ENCODE measurements at regions not wholly inside any gene's neighbourhood (a gene's known extent, or its start where the extent isn't known, plus 50 kb on each side); places are given as distances from the start of the nearest gene placed in this dataset.

- no peaks in the 10 kb centered on the region for H3K9me3 ChIP-seq (ENCODE audit: control insufficient read depth, insufficient read depth, low read length)
- H3K4me1 ChIP-seq (ENCODE audit: insufficient read depth, low read length) = no peaks in the 10 kb centered on the region
- H3K9ac ChIP-seq (ENCODE audit: low read depth, low read length) = no peak overlapping the region
- no peaks in the 10 kb centered on the region for H3K36me3 ChIP-seq (ENCODE audit: insufficient read depth, low read length)
Measured at GRCh38 chr12:127729381-127729780, 537.6 kb upstream of the TMEM132C start.

GRCh38 chr12:127731657-127732056, 535.3 kb upstream of the TMEM132C start:
- H3K36me3 ChIP-seq (ENCODE audit: insufficient read depth, low read length) = no peaks in the 10 kb centered on the region
- H3K9me3 ChIP-seq (ENCODE audit: control insufficient read depth, insufficient read depth, low read length) = no peaks in the 10 kb centered on the region
- H3K4me1 ChIP-seq (ENCODE audit: insufficient read depth, low read length) = no peaks in the 10 kb centered on the region

GRCh38 chr12:127742231-127742630, 524.7 kb upstream of the TMEM132C start:
- H3K9me3 ChIP-seq (ENCODE audit: control insufficient read depth, insufficient read depth, low read length) = no peaks in the 10 kb centered on the region
- no peaks in the 10 kb centered on the region for H3K36me3 ChIP-seq (ENCODE audit: insufficient read depth, low read length)
- H3K4me1 ChIP-seq (ENCODE audit: insufficient read depth, low read length) = peaks cover 10% of the 10 kb centered on the region
- H3K9ac ChIP-seq (ENCODE audit: low read depth, low read length) = no peak overlapping the region

More at GRCh38 chr12:127731657-127732056, 535.3 kb upstream of the TMEM132C start:
- H3K9ac ChIP-seq (ENCODE audit: low read depth, low read length) = no peak overlapping the region

- no peak overlapping the region for H3K9ac ChIP-seq (ENCODE audit: low read depth, low read length)
- H3K9me3 ChIP-seq (ENCODE audit: control insufficient read depth, insufficient read depth, low read length) = no peaks in the 10 kb centered on the region
- H3K4me1 ChIP-seq (ENCODE audit: insufficient read depth, low read length) = no peaks in the 10 kb centered on the region
- no peaks in the 10 kb centered on the region for H3K36me3 ChIP-seq (ENCODE audit: insufficient read depth, low read length)
Measured at GRCh38 chr12:127745469-127746212, 521.3 kb upstream of the TMEM132C start.

- H3K4me1 ChIP-seq (ENCODE audit: insufficient read depth, low read length) = no peaks in the 10 kb centered on the region
- H3K36me3 ChIP-seq (ENCODE audit: insufficient read depth, low read length) = no peaks in the 10 kb centered on the region
- no peak overlapping the region for H3K9ac ChIP-seq (ENCODE audit: low read depth, low read length)
- no peaks in the 10 kb centered on the region for H3K9me3 ChIP-seq (ENCODE audit: control insufficient read depth, insufficient read depth, low read length)
Measured at GRCh38 chr12:127749416-127749815, 517.6 kb upstream of the TMEM132C start.

GRCh38 chr12:127750076-127750840, 516.7 kb upstream of the TMEM132C start:
- no peaks in the 10 kb centered on the region for H3K36me3 ChIP-seq (ENCODE audit: insufficient read depth, low read length)
- H3K9ac ChIP-seq (ENCODE audit: low read depth, low read length) = no peak overlapping the region
- no peaks in the 10 kb centered on the region for H3K9me3 ChIP-seq (ENCODE audit: control insufficient read depth, insufficient read depth, low read length)
- no peaks in the 10 kb centered on the region for H3K4me1 ChIP-seq (ENCODE audit: insufficient read depth, low read length)

- H3K9ac ChIP-seq (ENCODE audit: low read depth, low read length) = no peak overlapping the region
- no peaks in the 10 kb centered on the region for H3K4me1 ChIP-seq (ENCODE audit: insufficient read depth, low read length)
- H3K36me3 ChIP-seq (ENCODE audit: insufficient read depth, low read length) = no peaks in the 10 kb centered on the region
- H3K9me3 ChIP-seq (ENCODE audit: control insufficient read depth, insufficient read depth, low read length) = peaks cover 5% of the 10 kb centered on the region; the same call in 1 of the 2 replicates
Measured at GRCh38 chr12:127752802-127753201, 514.2 kb upstream of the TMEM132C start.

GRCh38 chr12:127760357-127760756, 506.6 kb upstream of the TMEM132C start:
- Histone ChIP-seq H3K36me3 (ENCODE audit: insufficient read depth, low read length) (no peaks in the 10 kb centered on the region), H3K9me3 (ENCODE audit: control insufficient read depth, insufficient read depth, low read length) (peaks cover 5% of the 10 kb centered on the region; the same call in 1 of the 2 replicates), H3K9ac (ENCODE audit: low read depth, low read length) (no peak overlapping the region), H3K4me1 (ENCODE audit: insufficient read depth, low read length) (no peaks in the 10 kb centered on the region)

GRCh38 chr12:127760996-127761395, 506.0 kb upstream of the TMEM132C start:
- no peak overlapping the region for H3K9ac ChIP-seq (ENCODE audit: low read depth, low read length)
- no peaks in the 10 kb centered on the region for H3K4me1 ChIP-seq (ENCODE audit: insufficient read depth, low read length)
- H3K36me3 ChIP-seq (ENCODE audit: insufficient read depth, low read length) = no peaks in the 10 kb centered on the region
- H3K9me3 ChIP-seq (ENCODE audit: control insufficient read depth, insufficient read depth, low read length) = peaks cover 5% of the 10 kb centered on the region; the same call in 1 of the 2 replicates

- no peak overlapping the region for H3K9ac ChIP-seq (ENCODE audit: low read depth, low read length)
- no peaks in the 10 kb centered on the region for H3K4me1 ChIP-seq (ENCODE audit: insufficient read depth, low read length)
- H3K9me3 ChIP-seq (ENCODE audit: control insufficient read depth, insufficient read depth, low read length) = no peaks in the 10 kb centered on the region
- H3K36me3 ChIP-seq (ENCODE audit: insufficient read depth, low read length) = no peaks in the 10 kb centered on the region
Measured at GRCh38 chr12:127761880-127762279, 505.1 kb upstream of the TMEM132C start.

GRCh38 chr12:127767656-127768055, 499.3 kb upstream of the TMEM132C start:
- H3K4me1 ChIP-seq (ENCODE audit: insufficient read depth, low read length) = no peaks in the 10 kb centered on the region
- no peak overlapping the region for H3K9ac ChIP-seq (ENCODE audit: low read depth, low read length)
- H3K9me3 ChIP-seq (ENCODE audit: control insufficient read depth, insufficient read depth, low read length) = no peaks in the 10 kb centered on the region
- no peaks in the 10 kb centered on the region for H3K36me3 ChIP-seq (ENCODE audit: insufficient read depth, low read length)

GRCh38 chr12:127770118-127770517, 496.9 kb upstream of the TMEM132C start:
- no peaks in the 10 kb centered on the region for H3K4me1 ChIP-seq (ENCODE audit: insufficient read depth, low read length)
- H3K36me3 ChIP-seq (ENCODE audit: insufficient read depth, low read length) = no peaks in the 10 kb centered on the region
- H3K9me3 ChIP-seq (ENCODE audit: control insufficient read depth, insufficient read depth, low read length) = no peaks in the 10 kb centered on the region
- H3K9ac ChIP-seq (ENCODE audit: low read depth, low read length) = no peak overlapping the region

- H3K4me1 ChIP-seq (ENCODE audit: insufficient read depth, low read length) = no peaks in the 10 kb centered on the region
Measured at GRCh38 chr12:127771546-127771945, 495.4 kb upstream of the TMEM132C start.

GRCh38 chr12:127773520-127773919, 493.4 kb upstream of the TMEM132C start:
- Histone ChIP-seq H3K4me1 (ENCODE audit: insufficient read depth, low read length) (no peaks in the 10 kb centered on the region), H3K36me3 (ENCODE audit: insufficient read depth, low read length) (no peaks in the 10 kb centered on the region), H3K9ac (ENCODE audit: low read depth, low read length) (no peak overlapping the region), H3K9me3 (ENCODE audit: control insufficient read depth, insufficient read depth, low read length) (no peaks in the 10 kb centered on the region)

More at GRCh38 chr12:127771546-127771945, 495.4 kb upstream of the TMEM132C start:
- Histone ChIP-seq H3K9ac (ENCODE audit: low read depth, low read length) (no peak overlapping the region), H3K36me3 (ENCODE audit: insufficient read depth, low read length) (no peaks in the 10 kb centered on the region), H3K9me3 (ENCODE audit: control insufficient read depth, insufficient read depth, low read length) (no peaks in the 10 kb centered on the region)

- no peaks in the 10 kb centered on the region for H3K36me3 ChIP-seq (ENCODE audit: insufficient read depth, low read length)
- no peak overlapping the region for H3K9ac ChIP-seq (ENCODE audit: low read depth, low read length)
- no peaks in the 10 kb centered on the region for H3K4me1 ChIP-seq (ENCODE audit: insufficient read depth, low read length)
- no peaks in the 10 kb centered on the region for H3K9me3 ChIP-seq (ENCODE audit: control insufficient read depth, insufficient read depth, low read length)
Measured at GRCh38 chr12:127774828-127775227, 492.1 kb upstream of the TMEM132C start.

All from ES-I3 (cell line).